Small intestine (tissue), 7 donors: ENCODE measurements at regions not wholly inside any gene's neighbourhood (a gene's known extent, or its start where the extent isn't known, plus 50 kb on each side); places are given as distances from the start of the nearest gene placed in this dataset.

Experiments
- DNase-seq, 2 donors: peaks; one replicate each; pipeline versions ENCODE4 v3.0.0 to v3.0.0-alpha.2; 2013
- FAIRE-seq: peaks from 2 replicates; lab custom pipeline; 2012; peaks lifted over from hg19 to GRCh38; lab: Jason Lieb, UNC
- H3K27ac ChIP-seq, 3 donors: one replicate each; pipeline ENCODE4 v1.5.1; 2013; ENCODE audit warnings: low read length in 2 of 3, mild to moderate bottlenecking in 2 of 3, control low read depth in 1 of 3, inconsistent platforms in 1 of 3, low read depth in 1 of 3, moderate library complexity in 1 of 3
- H3K27me3 ChIP-seq, 3 donors: one replicate each; pipeline ENCODE4 v1.6.1; 2013; ENCODE audit warnings: low read length in 3 of 3, inconsistent platforms in 1 of 3; ENCODE audit not compliant: control insufficient read depth in 3 of 3, insufficient read depth in 3 of 3
- H3K36me3 ChIP-seq, 3 donors: one replicate each; pipeline ENCODE4 v1.6.1; 2013; ENCODE audit warnings: low read length in 3 of 3, inconsistent platforms in 1 of 3, low read depth in 1 of 3, mild to moderate bottlenecking in 1 of 3, moderate library complexity in 1 of 3; ENCODE audit not compliant: control insufficient read depth in 3 of 3, insufficient read depth in 2 of 3
- H3K4me1 ChIP-seq, 3 donors: one replicate each; pipeline ENCODE4 v1.6.1; 2013; ENCODE audit warnings: low read length in 2 of 3, inconsistent platforms in 1 of 3, low read depth in 1 of 3, mild to moderate bottlenecking in 1 of 3, moderate library complexity in 1 of 3; ENCODE audit not compliant: control insufficient read depth in 3 of 3, insufficient read depth in 2 of 3
- H3K4me3 ChIP-seq, 3 donors: one replicate each; pipeline ENCODE4 v1.5.1; 2013; ENCODE audit warnings: low read length in 3 of 3, control low read depth in 1 of 3, inconsistent platforms in 1 of 3, low read depth in 1 of 3, mild to moderate bottlenecking in 1 of 3, moderate library complexity in 1 of 3
- H3K9me3 ChIP-seq, 2 donors: one replicate each; pipeline ENCODE4 v1.6.1; 2013; ENCODE audit warnings: low read depth in 1 of 2, low read length in 1 of 2; ENCODE audit not compliant: control insufficient read depth in 2 of 2, insufficient read depth in 1 of 2
- WGBS, 3 donors: extraction: QIAGEN DNeasy Blood & Tissue Kit; methylation state at CpG; one replicate each; pipeline ENCODE4 v1.1.7; 2013; 5-methylcytosine and 5-hydroxymethylcytosine counted together
- donor health status: healthy with polysubstance abuse.
- donor health status: control.
- donor health status: control.
- donor health status: Bipolar disorder and iron deficiency.
- donor health status: healthy.

DNA sequence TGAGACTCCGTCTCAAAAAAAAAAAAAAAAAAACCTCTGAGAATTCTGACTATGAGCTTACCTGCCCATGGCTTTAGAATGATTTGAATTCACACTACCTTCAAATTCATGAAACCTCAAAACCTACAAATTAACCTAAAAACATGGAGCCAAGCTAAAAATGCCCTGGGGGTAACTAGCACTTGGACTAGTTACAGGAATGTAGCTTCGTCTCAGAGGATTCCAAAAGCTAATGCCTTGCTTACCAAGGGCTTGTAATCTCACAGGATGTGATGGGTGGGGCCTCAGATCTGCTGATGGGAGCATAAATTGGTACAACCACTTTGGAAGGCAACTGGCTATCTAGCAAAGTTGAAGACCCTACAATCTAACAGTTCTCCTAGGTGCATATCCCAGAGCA lies 79.4 kb upstream of the SPRY1 start:
- Histone ChIP-seq H3K4me1 (no peaks in the 10 kb centered on the region), H3K27ac (no peak overlapping the region), H3K9me3 (peaks cover 0 to 3% of the 10 kb centered on the region in 2 donors), H3K27me3 (no peaks in the 10 kb centered on the region), H3K36me3 (peaks cover 0 to 3% (median 0%) of the 10 kb centered on the region in 3 donors), H3K4me3 (no peak overlapping the region)
- WGBS, 3 donors = 82 to 96% (median 93%) methylated on average over 2 of the region's 2 CpGs
- DNase-seq (no peak), FAIRE-seq (no peak)

DNA sequence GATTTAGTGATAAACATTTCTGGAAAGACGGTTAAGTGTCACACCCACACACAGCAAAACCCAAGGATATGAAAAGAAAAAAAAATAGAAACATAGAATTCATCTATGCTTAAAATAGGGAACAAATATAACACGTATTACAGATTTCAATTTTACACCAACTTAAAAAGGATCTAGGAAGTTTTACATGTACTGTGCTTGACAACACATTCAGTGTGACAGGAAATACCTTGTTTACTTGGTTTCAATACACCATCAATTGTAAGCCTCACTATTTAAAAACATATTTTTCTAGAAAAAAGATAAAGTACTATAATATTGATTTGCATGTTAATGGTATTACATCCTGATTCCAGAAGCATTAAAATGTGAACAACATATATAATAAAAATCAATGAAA lies 77.0 kb upstream of the SPRY1 start:
- Histone ChIP-seq H3K36me3 (peaks cover 0 to 3% (median 0%) of the 10 kb centered on the region in 3 donors), H3K4me1 (no peaks in the 10 kb centered on the region), H3K4me3 (no peak overlapping the region), H3K9me3 (peaks cover 0 to 3% of the 10 kb centered on the region in 2 donors), H3K27ac (no peak overlapping the region), H3K27me3 (no peaks in the 10 kb centered on the region)
- no peak for DNase-seq
- FAIRE-seq = no peak
- 82 to 95% (median 87%) methylated on average over 2 of the region's 2 CpGs for WGBS, 3 donors

DNA sequence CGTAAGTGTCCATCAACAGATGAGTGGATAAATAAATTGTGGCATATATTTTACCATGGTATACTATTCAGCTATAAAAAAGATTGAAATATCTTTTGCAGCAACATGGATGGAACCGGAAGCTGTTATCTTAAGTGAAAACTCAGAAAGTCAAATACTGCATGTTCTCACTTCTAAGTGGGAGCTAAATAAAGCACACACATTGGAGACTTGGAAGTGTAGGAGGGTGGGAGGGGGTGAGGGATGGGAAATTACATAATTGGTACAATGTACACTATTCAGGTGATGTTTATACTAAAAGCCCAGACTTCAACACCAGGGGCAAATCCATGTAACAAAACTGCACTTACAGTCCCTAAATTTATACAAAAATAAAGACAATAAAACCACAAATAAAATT lies 72.6 kb upstream of the SPRY1 start:
- Histone ChIP-seq H3K27ac (no peak overlapping the region), H3K4me1 (no peaks in the 10 kb centered on the region), H3K36me3 (no peaks in the 10 kb centered on the region), H3K4me3 (no peak overlapping the region), H3K27me3 (no peaks in the 10 kb centered on the region), H3K9me3 (peaks cover 0 to 5% of the 10 kb centered on the region in 2 donors)
- no peak for FAIRE-seq
- 90 to 95% (median 91%) methylated on average over 2 of the region's 2 CpGs for WGBS, 3 donors
- no peak for DNase-seq

DNA sequence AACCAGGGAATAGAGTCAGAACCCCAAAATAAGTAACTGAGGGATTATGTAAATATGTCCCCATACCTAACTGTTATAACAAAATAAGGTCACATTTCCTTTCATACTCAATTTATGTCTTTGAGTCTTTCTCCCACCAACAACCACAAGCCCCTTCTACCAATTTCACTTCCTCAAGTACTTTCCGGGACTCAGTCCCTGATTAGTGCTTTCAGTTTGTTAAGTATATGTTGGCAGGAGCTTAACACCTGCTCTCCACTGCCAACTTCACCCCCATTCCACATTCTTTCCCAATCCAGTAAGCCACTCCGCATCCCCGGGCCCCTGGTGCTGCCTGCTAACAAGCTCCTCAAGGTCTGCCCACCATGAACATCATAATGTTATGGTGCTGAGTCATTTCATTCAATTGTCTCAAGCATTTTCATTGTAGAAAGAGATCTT lies 71.3 kb upstream of the SPRY1 start:
- WGBS, 3 donors = 69 to 77% (median 74%) methylated on average over 3 of the region's 3 CpGs
- FAIRE-seq (no peak), DNase-seq (no peak)

DNA sequence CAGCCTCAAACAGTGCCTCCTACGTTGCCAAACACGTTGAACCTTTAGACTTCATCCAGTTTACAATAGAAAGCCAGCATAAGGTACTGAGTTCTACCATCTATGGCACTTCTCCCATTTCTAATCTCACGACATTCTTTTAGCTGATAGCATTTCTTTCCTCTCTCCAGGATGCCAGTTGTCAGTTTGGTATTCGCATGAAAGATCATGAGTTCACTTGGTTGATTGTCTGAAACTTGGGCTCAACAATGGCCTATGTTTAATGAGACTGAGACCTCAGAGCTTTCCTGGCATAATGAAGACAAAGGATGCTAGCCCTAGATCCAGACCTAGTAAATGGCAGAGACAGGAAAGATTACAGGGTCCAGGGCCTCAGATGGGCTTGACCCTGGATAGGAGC lies 69.2 kb upstream of the SPRY1 start:
- Histone ChIP-seq H3K36me3 (no peaks in the 10 kb centered on the region), H3K4me1 (no peaks in the 10 kb centered on the region), H3K27ac (no peak overlapping the region), H3K27me3 (no peaks in the 10 kb centered on the region), H3K4me3 (no peak overlapping the region), H3K9me3 (peaks cover 0 to 8% of the 10 kb centered on the region in 2 donors)
- 57 to 80% (median 66%) methylated on average over 4 of the region's 4 CpGs for WGBS, 3 donors
- DNase-seq = no peak
- FAIRE-seq = no peak

More for the DNA sequence above, 71.3 kb upstream of the SPRY1 start:
- H3K4me3 ChIP-seq = no peak overlapping the region
- H3K27ac ChIP-seq = no peak overlapping the region
- no peaks in the 10 kb centered on the region for H3K27me3 ChIP-seq
- H3K36me3 ChIP-seq = no peaks in the 10 kb centered on the region
- H3K9me3 ChIP-seq = peaks cover 0 to 11% of the 10 kb centered on the region in 2 donors
- no peaks in the 10 kb centered on the region for H3K4me1 ChIP-seq

DNA sequence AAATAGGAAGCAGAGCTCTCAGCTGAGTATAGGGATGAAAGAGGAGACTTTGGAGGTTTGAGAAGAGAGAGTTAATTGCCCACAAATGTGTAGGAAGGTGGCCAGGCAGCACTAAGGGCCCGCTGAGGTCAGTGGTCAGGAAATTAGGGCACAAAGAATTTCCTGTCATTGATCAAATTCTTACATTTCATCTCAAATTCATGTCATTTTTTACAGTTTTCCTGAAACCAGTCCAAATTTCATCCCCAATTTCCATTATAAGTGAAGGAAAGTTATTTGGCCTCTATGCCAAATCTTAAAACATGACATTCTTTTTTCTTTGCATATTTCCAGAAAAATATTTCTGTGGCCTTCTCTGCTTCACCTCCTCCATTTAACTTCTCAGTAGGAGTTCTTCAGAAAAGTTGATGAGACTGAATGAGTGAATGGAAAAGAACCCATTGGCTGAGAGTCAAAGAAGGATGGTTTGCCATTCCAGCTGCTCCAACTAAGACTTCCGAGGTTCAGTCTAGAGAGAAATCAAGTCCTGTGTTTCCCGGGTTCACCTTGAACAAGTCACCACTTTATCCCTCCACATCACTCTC lies 68.7 kb upstream of the SPRY1 start:
- FAIRE-seq = no peak

DNA sequence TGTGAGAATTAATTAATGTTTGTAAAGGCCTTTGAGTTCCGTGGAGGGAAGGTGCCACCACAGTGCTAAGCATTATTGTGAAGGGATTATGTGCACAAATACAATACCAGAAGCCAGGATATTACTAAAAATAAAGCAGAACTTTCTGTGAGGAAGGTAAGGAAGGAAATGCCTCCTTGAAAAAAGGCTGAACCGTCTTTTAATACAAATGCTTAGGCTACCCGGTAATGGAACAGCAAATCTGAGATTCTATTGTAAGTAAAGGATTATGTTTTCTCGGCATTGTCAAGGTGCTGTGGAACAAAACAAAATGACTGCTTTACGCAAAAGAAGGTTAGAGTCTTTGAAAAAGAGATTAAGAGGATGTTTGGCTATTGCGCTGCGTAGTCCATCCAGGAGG lies 57.9 kb upstream of the SPRY1 start:
- no peak for FAIRE-seq
- WGBS, 3 donors = 78 to 88% (median 87%) methylated on average over 7 of the region's 7 CpGs
- no peak overlapping the region for H3K27ac ChIP-seq
- peaks cover 0 to 5% of the 10 kb centered on the region in 2 donors for H3K9me3 ChIP-seq
- H3K36me3 ChIP-seq = no peaks in the 10 kb centered on the region
- H3K4me1 ChIP-seq = no peaks in the 10 kb centered on the region
- no peak for DNase-seq
- H3K4me3 ChIP-seq = no peak overlapping the region
- H3K27me3 ChIP-seq = no peaks in the 10 kb centered on the region

More for the DNA sequence above, 68.7 kb upstream of the SPRY1 start:
- Histone ChIP-seq H3K4me3 (no peak overlapping the region), H3K9me3 (peaks cover 0 to 8% of the 10 kb centered on the region in 2 donors), H3K27ac (no peak overlapping the region), H3K27me3 (no peaks in the 10 kb centered on the region), H3K4me1 (no peaks in the 10 kb centered on the region), H3K36me3 (no peaks in the 10 kb centered on the region)
- 66 to 85% (median 83%) methylated on average over 3 of the region's 3 CpGs for WGBS, 3 donors
- no peak for DNase-seq

DNA sequence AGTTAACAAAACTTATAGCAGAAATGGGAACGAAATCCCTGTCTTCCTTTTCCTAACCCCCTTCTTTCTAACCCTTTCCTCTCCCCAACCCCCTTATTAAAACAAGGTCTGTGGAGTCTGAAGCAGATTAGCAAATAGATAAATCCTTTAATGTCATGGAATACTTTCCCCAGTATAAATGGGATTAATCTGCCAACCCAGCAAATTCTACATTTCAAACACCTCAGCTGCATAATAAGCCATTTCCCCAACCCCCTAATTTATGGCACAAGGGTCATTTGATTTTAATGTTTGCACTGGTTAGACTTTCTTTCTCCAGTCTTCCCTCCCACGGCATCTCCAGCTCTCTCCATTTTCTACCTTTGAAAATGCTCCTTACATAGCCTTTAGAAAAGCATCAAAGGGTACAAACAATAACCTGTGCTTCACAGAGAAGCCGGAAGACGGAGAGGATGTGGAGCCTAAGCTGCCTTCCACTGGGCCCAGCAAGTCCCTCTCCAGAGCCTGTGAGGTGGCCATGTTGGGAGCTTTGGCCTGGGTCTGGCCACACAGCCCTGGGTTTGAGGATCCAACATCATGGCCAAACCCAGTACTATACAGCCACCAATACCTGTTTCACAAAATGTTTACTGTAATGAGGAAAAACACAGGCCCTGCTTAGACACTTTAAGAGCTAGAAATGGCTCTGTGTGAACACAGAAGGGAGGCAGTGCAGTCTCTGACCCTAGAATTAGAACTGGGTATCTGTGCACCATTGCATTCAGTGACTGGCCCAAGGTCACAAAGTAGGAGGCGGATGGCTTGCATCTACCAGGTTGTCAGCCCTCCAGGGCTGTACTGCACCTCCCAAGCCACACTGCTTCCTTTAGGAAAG lies 56.9 kb upstream of the SPRY1 start:
- H3K4me3 ChIP-seq = no peak overlapping the region
- peaks cover 0 to 5% of the 10 kb centered on the region in 2 donors for H3K9me3 ChIP-seq
- DNase-seq (no peak), FAIRE-seq (no peak)
- WGBS, 3 donors = 90% methylated on average over 5 of the region's 5 CpGs
- H3K36me3 ChIP-seq = no peaks in the 10 kb centered on the region
- no peaks in the 10 kb centered on the region for H3K4me1 ChIP-seq
- no peak overlapping the region for H3K27ac ChIP-seq
- no peaks in the 10 kb centered on the region for H3K27me3 ChIP-seq
